ENCODE measurements at regions not wholly inside any gene's neighbourhood (a gene's known extent, or its start where the extent isn't known, plus 50 kb on each side); places are given as distances from the start of the nearest gene placed in this dataset.
"Not testable (repeated sequence)": the region's sequence is repeated elsewhere in the genome, so short reads cannot be mapped to it uniquely, and the experiment has no call there.

- no peak for DNase-seq
Observed at GRCh38 chr3:104903064-104903463, 463.6 kb upstream of the ALCAM start.

- no peak for DNase-seq
Observed at GRCh38 chr3:104906001-104906639, 460.6 kb upstream of the ALCAM start.

- DNase-seq: no peak
Observed at GRCh38 chr3:104907507-104907906, 459.2 kb upstream of the ALCAM start.

- DNase-seq: no peak
Observed at GRCh38 chr3:104908761-104909160, 457.9 kb upstream of the ALCAM start.

GRCh38 chr3:104909198-104909597, 457.5 kb upstream of the ALCAM start:
- DNase-seq: no peak

GRCh38 chr3:104909721-104910120, 457.0 kb upstream of the ALCAM start:
- no peak for DNase-seq

GRCh38 chr3:104911376-104911775, 455.3 kb upstream of the ALCAM start:
- no peak for DNase-seq

GRCh38 chr3:104916971-104917370, 449.7 kb upstream of the ALCAM start:
- no peak for DNase-seq

- no peak for DNase-seq
Observed at GRCh38 chr3:104920512-104920911, 446.2 kb upstream of the ALCAM start.

- DNase-seq: no peak
Observed at GRCh38 chr3:104933972-104934371, 432.7 kb upstream of the ALCAM start.

- no peak for DNase-seq
Observed at GRCh38 chr3:104935613-104936012, 431.1 kb upstream of the ALCAM start.

- no peak for DNase-seq
Observed at GRCh38 chr3:104939196-104939595, 427.5 kb upstream of the ALCAM start.

- no peak for DNase-seq
Observed at GRCh38 chr3:104941785-104942184, 424.9 kb upstream of the ALCAM start.

- DNase-seq: no peak
Observed at GRCh38 chr3:104943974-104944373, 422.7 kb upstream of the ALCAM start.

- no peak for DNase-seq
Observed at GRCh38 chr3:104947943-104948342, 418.8 kb upstream of the ALCAM start.

GRCh38 chr3:104949810-104950209, 416.9 kb upstream of the ALCAM start:
- DNase-seq: not testable (repeated sequence)

GRCh38 chr3:104951426-104951825, 415.3 kb upstream of the ALCAM start:
- no peak for DNase-seq

- DNase-seq: no peak
Observed at GRCh38 chr3:104952146-104952972, 414.4 kb upstream of the ALCAM start.

- no peak for DNase-seq
Observed at GRCh38 chr3:104956620-104957345, 409.9 kb upstream of the ALCAM start.

GRCh38 chr3:104960579-104960978, 406.1 kb upstream of the ALCAM start:
- DNase-seq: no peak

- no peak for DNase-seq
Observed at GRCh38 chr3:104961851-104962250, 404.9 kb upstream of the ALCAM start.

GRCh38 chr3:104974316-104974715, 392.4 kb upstream of the ALCAM start:
- DNase-seq: no peak

GRCh38 chr3:104977719-104978118, 389.0 kb upstream of the ALCAM start:
- DNase-seq: no peak

- no peak for DNase-seq
Observed at GRCh38 chr3:104982130-104982529, 384.6 kb upstream of the ALCAM start.
